Common myeloid progenitor, CD34-positive (primary cell): ENCODE measurements at regions not wholly inside any gene's neighbourhood (a gene's known extent, or its start where the extent isn't known, plus 50 kb on each side); places are given as distances from the start of the nearest gene placed in this dataset.

Experiments used
- CTCF ChIA-PET: fragments of 350-600 bp; sonication (Branson Sonifier 250); formaldehyde crosslinking; loops from one replicate; lab custom pipeline; 2021; ENCODE audit warnings: antibody characterized with exemption; lab: Charles Lee
- POLR2A ChIA-PET: fragments of 350-600 bp; sonication (Branson Sonifier 250); formaldehyde crosslinking; loops from one replicate; lab custom pipeline; 2021; ENCODE audit warnings: antibody characterized with exemption; lab: Charles Lee
- DNase-seq, 3 donors: peaks; one replicate each; pipeline versions ENCODE4 v3.0.0 to v3.0.0-alpha.2; 2013
- H3K27ac ChIP-seq, 2 experiments: 1 replicate in 1 of 2; 2 replicates in 1 of 2; pipeline ENCODE4 v1.7.0; 2013; ENCODE audit warnings: inconsistent platforms in 2 of 2, low read length in 2 of 2, mild to moderate bottlenecking in 2 of 2, low read depth in 1 of 2, moderate library complexity in 1 of 2; ENCODE audit not compliant: severe bottlenecking in 2 of 2, insufficient read depth in 1 of 2, poor library complexity in 1 of 2
- H3K27me3 ChIP-seq, 5 experiments: replicated peaks in 2 of 5; 1 replicate in 3 of 5; 2 replicates in 2 of 5; pipeline versions ENCODE4 v1.6.1 to v1.7.0; 2013; ENCODE audit warnings: low read length in 4 of 5, mild to moderate bottlenecking in 2 of 5, moderate library complexity in 2 of 5, inconsistent platforms in 1 of 5; ENCODE audit not compliant: insufficient read depth in 5 of 5, control insufficient read depth in 4 of 5
- H3K36me3 ChIP-seq, 4 experiments: 1 replicate in 2 of 4; 2 replicates in 2 of 4; pipeline versions ENCODE4 v1.6.1 to v1.7.0; 2013; ENCODE audit warnings: low read length in 3 of 4, control low read depth in 1 of 4, mild to moderate bottlenecking in 1 of 4; ENCODE audit not compliant: control insufficient read depth in 4 of 4, insufficient read depth in 4 of 4
- H3K4me1 ChIP-seq, 4 experiments: 1 replicate in 3 of 4; 2 replicates in 1 of 4; pipeline versions ENCODE4 v1.6.1 to v1.7.1; 2013; ENCODE audit warnings: low read length in 3 of 4, mild to moderate bottlenecking in 3 of 4, control low read depth in 1 of 4, inconsistent platforms in 1 of 4, moderate library complexity in 1 of 4; ENCODE audit not compliant: control insufficient read depth in 4 of 4, insufficient read depth in 4 of 4; ENCODE audit errors: control extremely low read depth in 1 of 4
- H3K4me3 ChIP-seq, 7 experiments: 1 replicate in 4 of 7; 2 replicates in 3 of 7; pipeline versions ENCODE4 v1.5.1 to v1.7.0; 2013; ENCODE audit warnings: mild to moderate bottlenecking in 7 of 7, low read length in 6 of 7, moderate library complexity in 6 of 7, inconsistent platforms in 2 of 7, low read depth in 2 of 7, control low read depth in 1 of 7; ENCODE audit not compliant: insufficient read depth in 4 of 7, control insufficient read depth in 1 of 7; ENCODE audit errors: extremely low read depth in 1 of 7
- H3K9me3 ChIP-seq, 5 experiments: 1 replicate in 4 of 5; 2 replicates in 1 of 5; pipeline versions ENCODE4 v1.6.1 to v1.7.1; 2013; ENCODE audit warnings: low read length in 4 of 5, mild to moderate bottlenecking in 2 of 5, inconsistent platforms in 1 of 5, low read depth in 1 of 5, moderate library complexity in 1 of 5; ENCODE audit not compliant: control insufficient read depth in 4 of 5, insufficient read depth in 2 of 5; ENCODE audit errors: control extremely low read depth in 1 of 5
- WGBS: methylation state at CpG from one replicate; pipeline ENCODE4 v1.1.5; 2013; ENCODE audit not compliant: insufficient coverage; 5-methylcytosine and 5-hydroxymethylcytosine counted together

DNA sequence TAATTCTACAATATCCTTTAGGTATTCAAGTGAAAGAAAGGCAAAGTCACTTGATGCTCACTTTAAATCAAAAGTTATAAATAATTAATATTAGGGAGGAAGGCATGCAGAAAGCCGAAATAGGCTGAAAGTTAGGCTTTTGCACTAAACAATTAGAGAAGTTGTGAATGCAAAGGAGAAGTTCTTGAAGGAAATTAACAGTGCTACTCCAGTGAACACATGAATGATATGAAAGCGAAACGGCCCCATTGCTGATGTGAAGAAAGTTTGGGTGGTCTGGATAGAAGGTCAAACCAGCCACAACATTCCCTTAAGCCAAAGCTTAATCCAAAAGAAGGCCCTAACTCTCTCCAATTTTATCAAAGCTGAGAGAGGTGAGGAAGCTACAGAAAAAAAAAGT is 103.1 kb upstream of the CXCR4 start:
- no peak overlapping the region for H3K4me3 ChIP-seq
- ChIA-PET CTCF (interaction anchor here (0.8 to 1.4 kb wide), 2 partner anchors 10 to 212 kb away, joined by 3 to 4 read pairs; no protein-coding TSS in a partner anchor), POLR2A (no interaction called here)
- H3K36me3 ChIP-seq = no peaks in the 10 kb centered on the region
- WGBS = no CpG with 5 or more reads among the region's 3 CpGs
- no peak overlapping the region for H3K27ac ChIP-seq
- no peaks in the 10 kb centered on the region for H3K9me3 ChIP-seq
- H3K27me3 ChIP-seq = no peaks in the 10 kb centered on the region
- peaks cover 6 to 12% (median 8%) of the 10 kb centered on the region in 4 experiments for H3K4me1 ChIP-seq
- no peak for DNase-seq

DNA sequence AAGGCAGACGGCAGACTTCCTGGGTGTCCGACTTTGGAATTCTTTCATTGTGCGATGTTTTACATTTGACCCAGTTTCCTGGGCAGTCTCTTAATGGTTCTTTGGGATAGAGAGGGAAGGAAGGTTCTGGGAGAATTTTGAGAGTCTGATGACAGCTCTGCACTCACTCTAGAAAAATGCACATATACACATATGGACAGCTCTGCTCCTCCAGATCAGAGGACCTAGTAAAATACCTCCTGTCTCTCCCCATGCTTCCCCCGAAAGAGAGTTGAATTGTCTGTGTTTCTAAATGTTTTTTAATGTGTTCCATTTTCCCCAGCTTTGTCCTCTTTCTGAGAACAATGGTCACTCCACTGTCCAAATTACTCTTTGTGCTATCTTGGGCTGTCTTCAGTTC is 102.0 kb upstream of the CXCR4 start:
- Histone ChIP-seq H3K27me3 (no peaks in the 10 kb centered on the region), H3K27ac (no peak overlapping the region), H3K9me3 (no peaks in the 10 kb centered on the region), H3K4me1 (peaks cover 0 to 2% (median under 1%) of the 10 kb centered on the region in 4 experiments), H3K36me3 (no peaks in the 10 kb centered on the region), H3K4me3 (no peak overlapping the region)
- ChIA-PET CTCF (interaction anchor here (1.1 to 1.2 kb wide), 2 partner anchors 10 to 84 kb away, joined by 3 to 6 read pairs; no protein-coding TSS in a partner anchor), POLR2A (no interaction called here)
- no peak for DNase-seq
- no CpG with 5 or more reads among the region's 4 CpGs for WGBS

GRCh38 chr2:136219341-136219740 is 101.4 kb upstream of the CXCR4 start:
- H3K4me1 ChIP-seq = peaks cover 0 to 2% (median 0%) of the 10 kb centered on the region in 4 experiments
- POLR2A ChIA-PET = no interaction called here

GRCh38 chr2:136217996-136218395 is 100.0 kb upstream of the CXCR4 start:
- WGBS = 100% methylated on average over 2 of the region's 3 CpGs
- no peak overlapping the region for H3K4me3 ChIP-seq
- POLR2A ChIA-PET = no interaction called here
- H3K4me1 ChIP-seq = peaks cover 0 to 3% (median under 1%) of the 10 kb centered on the region in 4 experiments
- H3K27ac ChIP-seq = no peak overlapping the region
- no peak for DNase-seq
- no peaks in the 10 kb centered on the region for H3K36me3 ChIP-seq
- no peaks in the 10 kb centered on the region for H3K9me3 ChIP-seq
- CTCF ChIA-PET = interaction anchor here (0.8 kb wide), 1 partner anchor 15 kb away, joined by 3 read pairs; no protein-coding TSS in a partner anchor
- no peaks in the 10 kb centered on the region for H3K27me3 ChIP-seq

More at GRCh38 chr2:136219341-136219740, 101.4 kb upstream of the CXCR4 start:
- no peaks in the 10 kb centered on the region for H3K27me3 ChIP-seq
- H3K4me3 ChIP-seq = no peak overlapping the region
- no peaks in the 10 kb centered on the region for H3K9me3 ChIP-seq
- no peak for DNase-seq
- CTCF ChIA-PET = interaction anchor here (0.5 to 1.2 kb wide), 4 partner anchors 9 to 268 kb away, joined by 3 to 6 read pairs (median 3); no protein-coding TSS in a partner anchor
- H3K36me3 ChIP-seq = no peaks in the 10 kb centered on the region
- no peak overlapping the region for H3K27ac ChIP-seq
- WGBS = no CpG with 5 or more reads among the region's 6 CpGs

- Histone ChIP-seq H3K9me3 (no peaks in the 10 kb centered on the region), H3K4me1 (peaks cover 2 to 14% (median 10%) of the 10 kb centered on the region in 4 experiments), H3K27ac (no peak overlapping the region), H3K27me3 (no peaks in the 10 kb centered on the region), H3K36me3 (no peaks in the 10 kb centered on the region), H3K4me3 (no peak overlapping the region)
- POLR2A ChIA-PET = interaction anchor here (1.0 kb wide), 1 partner anchor 99 kb away, joined by 3 read pairs; no protein-coding TSS in a partner anchor
- CTCF ChIA-PET = interaction anchor here (0.7 to 2.7 kb wide), 5 partner anchors 9 to 91 kb away, joined by 3 to 13 read pairs (median 5); no protein-coding TSS in a partner anchor
- peak in 1 of 3 donors; percentile 38 for DNase-seq
- 94% methylated on average over 2 of the region's 5 CpGs for WGBS
Observed at GRCh38 chr2:136215908-136216472, 98.0 kb upstream of the CXCR4 start.

GRCh38 chr2:136215449-136215848 is 97.5 kb upstream of the CXCR4 start:
- ChIA-PET POLR2A (interaction anchor here (1.0 kb wide), 1 partner anchor 98 kb away, joined by 3 read pairs; no protein-coding TSS in a partner anchor), CTCF (interaction anchor here (0.6 to 2.7 kb wide), 4 partner anchors 8 to 96 kb away, joined by 3 to 13 read pairs (median 7); no protein-coding TSS in a partner anchor)
- DNase-seq = no peak
- Histone ChIP-seq H3K27ac (no peak overlapping the region), H3K4me1 (peaks cover 2 to 19% (median 15%) of the 10 kb centered on the region in 4 experiments), H3K27me3 (no peaks in the 10 kb centered on the region), H3K4me3 (no peak overlapping the region), H3K9me3 (no peaks in the 10 kb centered on the region), H3K36me3 (no peaks in the 10 kb centered on the region)
- 100% methylated on average over 2 of the region's 2 CpGs for WGBS
